Epithelial cell of esophagus (primary cell): ENCODE measurements at regions not wholly inside any gene's neighbourhood (a gene's known extent, or its start where the extent isn't known, plus 50 kb on each side); places are given as distances from the start of the nearest gene placed in this dataset.

Experiments
- DNase-seq: peaks from one replicate; pipeline ENCODE4 v3.0.0; 2010; ENCODE audit warnings: low read depth
- H3K4me3 ChIP-seq: 2 replicates; pipeline ENCODE4 v1.5.1; 2011; ENCODE audit warnings: mild to moderate bottlenecking, low read length, control low read depth
- CTCF ChIP-seq: IDR thresholded peaks from 2 replicates; pipeline ENCODE4 v1.5.1; 2011; ENCODE audit warnings: low read depth, mild to moderate bottlenecking, low read length, control low read depth, inconsistent platforms; ENCODE audit not compliant: insufficient read depth; ENCODE audit errors: missing control alignments

GRCh38 chr4:126385954-126386353 lies 1071.2 kb downstream of the FAT4 start:
- no peak overlapping the region for H3K4me3 ChIP-seq

GRCh38 chr4:126386512-126386911 lies 1071.8 kb downstream of the FAT4 start:
- H3K4me3 ChIP-seq = no peak overlapping the region
- peak; percentile 19 for DNase-seq
- no peak for TF ChIP-seq CTCF

More at GRCh38 chr4:126385954-126386353, 1071.2 kb downstream of the FAT4 start:
- DNase-seq = no peak
- TF ChIP-seq CTCF = no peak

- DNase-seq = peak; percentile 84
- no peak overlapping the region for H3K4me3 ChIP-seq
- TF ChIP-seq CTCF = no peak
These were observed 1080.9 kb downstream of the FAT4 start for GRCh38 chr4:126395664-126396063.

- no peak for TF ChIP-seq CTCF
- no peak overlapping the region for H3K4me3 ChIP-seq
- DNase-seq = no peak
These were observed 1081.4 kb downstream of the FAT4 start for GRCh38 chr4:126396121-126396520.

- TF ChIP-seq CTCF = peak; percentile 18
- no peak overlapping the region for H3K4me3 ChIP-seq
- DNase-seq = peak; percentile 9
These were observed 1081.9 kb downstream of the FAT4 start for GRCh38 chr4:126396703-126397102.

GRCh38 chr4:126404549-126404948 lies 1089.8 kb downstream of the FAT4 start:
- peak; percentile 89 for DNase-seq
- H3K4me3 ChIP-seq = no peak overlapping the region
- TF ChIP-seq CTCF = no peak

GRCh38 chr4:126405369-126405982 lies 1090.7 kb downstream of the FAT4 start:
- peak; percentile 51 for DNase-seq
- H3K4me3 ChIP-seq = no peak overlapping the region
- TF ChIP-seq CTCF = peak; percentile 64
